Neural cell (in vitro differentiated cells): ENCODE measurements at regions not wholly inside any gene's neighbourhood (a gene's known extent, or its start where the extent isn't known, plus 50 kb on each side); places are given as distances from the start of the nearest gene placed in this dataset.

ENCODE experiments used
- CTCF ChIP-seq: fragments of 450-650 bp; IDR thresholded peaks from 2 replicates; pipeline ENCODE4 v1.5.1; 2014; ENCODE audit warnings: antibody characterized with exemption, mild to moderate bottlenecking, moderate library complexity; ENCODE audit not compliant: poor library complexity, severe bottlenecking
- EP300 ChIP-seq: fragments of 450-650 bp; conservative IDR thresholded peaks from 2 replicates; pipeline ENCODE4 v1.6.1; 2014; ENCODE audit warnings: antibody characterized with exemption, mild to moderate bottlenecking, moderate library complexity; ENCODE audit not compliant: poor library complexity, severe bottlenecking
- EZH2 ChIP-seq: fragments of 200-600, 300-800 bp; shearing (Covaris generic), sonication (generic); IDR thresholded peaks from 2 replicates; pipeline ENCODE4 v1.6.1; 2014; ENCODE audit warnings: antibody characterized with exemption, low read length, borderline replicate concordance, mild to moderate bottlenecking; ENCODE audit not compliant: insufficient read depth, poor library complexity, severe bottlenecking
- MXI1 ChIP-seq: fragments of 450-650 bp; conservative IDR thresholded peaks from 2 replicates; pipeline ENCODE4 v1.6.1; 2014; ENCODE audit warnings: antibody characterized with exemption, mild to moderate bottlenecking; ENCODE audit not compliant: poor library complexity, severe bottlenecking
- POLR2AphosphoS5 ChIP-seq: IDR thresholded peaks from 2 replicates; pipeline ENCODE4 v1.6.1; 2012
- RAD21 ChIP-seq: fragments of 450-650 bp; conservative IDR thresholded peaks from 2 replicates; pipeline ENCODE4 v1.6.1; 2014; ENCODE audit warnings: antibody characterized with exemption, mild to moderate bottlenecking, moderate library complexity
- REST ChIP-seq: IDR thresholded peaks from 2 replicates; pipeline ENCODE4 v1.6.1; 2012; ENCODE audit warnings: borderline replicate concordance
- SMC3 ChIP-seq: fragments of 450-650 bp; conservative IDR thresholded peaks from 2 replicates; pipeline ENCODE4 v1.6.1; 2014; ENCODE audit warnings: antibody characterized with exemption, mild to moderate bottlenecking, moderate library complexity; ENCODE audit not compliant: poor library complexity
- TAF1 ChIP-seq: IDR thresholded peaks from 2 replicates; pipeline ENCODE4 v1.6.1; 2012; ENCODE audit warnings: low read depth

- TF ChIP-seq CTCF (no peak), EP300 (no peak), REST (no peak), RAD21 (no peak), EZH2 (no peak), TAF1 (no peak), POLR2AphosphoS5 (no peak), SMC3 (no peak), MXI1 (no peak)
Measured at GRCh38 chr12:124687174-124687902, 119.9 kb upstream of the NCOR2 start.
